HUES48 (cell line): ENCODE measurements at regions not wholly inside any gene's neighbourhood (a gene's known extent, or its start where the extent isn't known, plus 50 kb on each side); places are given as distances from the start of the nearest gene placed in this dataset.
"Not testable (repeated sequence)": the region's sequence is repeated elsewhere in the genome, so short reads cannot be mapped to it uniquely, and the experiment has no call there.

Experiments
- H3K27ac ChIP-seq: one replicate; pipeline ENCODE4 v1.7.0; 2013; ENCODE audit warnings: low read depth, low read length, inconsistent platforms
- H3K27me3 ChIP-seq: 2 replicates; pipeline ENCODE4 v1.6.1; 2013; ENCODE audit warnings: mild to moderate bottlenecking, low read length; ENCODE audit not compliant: control insufficient read depth, insufficient read depth
- H3K36me3 ChIP-seq: 2 replicates; pipeline ENCODE4 v1.6.1; 2013; ENCODE audit warnings: low read length; ENCODE audit not compliant: control insufficient read depth, insufficient read depth
- H3K4me1 ChIP-seq: 2 replicates; pipeline ENCODE4 v1.6.1; 2013; ENCODE audit warnings: mild to moderate bottlenecking, low read length; ENCODE audit not compliant: control insufficient read depth, insufficient read depth
- H3K4me3 ChIP-seq: 2 replicates; pipeline ENCODE4 v1.5.1; 2013; ENCODE audit warnings: mild to moderate bottlenecking, low read depth, low read length
- H3K9ac ChIP-seq: 2 replicates; pipeline ENCODE4 v1.6.1; 2013; ENCODE audit warnings: mild to moderate bottlenecking, low read depth, low read length, moderate library complexity
- H3K9me3 ChIP-seq: 2 replicates; pipeline ENCODE4 v1.6.1; 2013; ENCODE audit warnings: low read length; ENCODE audit not compliant: control insufficient read depth, insufficient read depth

DNA sequence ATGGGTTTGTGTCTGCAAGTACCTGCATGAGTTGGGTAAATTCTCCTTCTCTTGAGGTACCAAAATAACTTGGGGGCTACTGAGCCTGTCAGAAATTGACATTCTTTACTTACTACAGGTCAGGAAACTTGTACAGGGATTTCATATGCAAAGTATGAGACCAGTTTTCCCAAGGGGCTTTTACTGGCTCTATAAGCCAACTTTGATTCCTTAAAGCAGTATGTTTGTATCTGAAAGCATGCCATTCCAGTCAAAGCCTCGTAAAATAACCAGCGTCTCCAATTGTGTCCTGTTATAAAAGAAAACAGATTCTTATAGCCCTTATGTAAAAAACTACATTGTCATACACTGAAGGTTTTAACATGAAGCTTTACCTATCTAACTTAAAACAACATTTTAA, 90.2 kb downstream of the ZNF467 start:
- Histone ChIP-seq H3K36me3 (no peaks in the 10 kb centered on the region), H3K4me3 (no peak overlapping the region), H3K4me1 (peaks cover 51% of the 10 kb centered on the region), H3K27ac (no peak overlapping the region), H3K9ac (no peak overlapping the region), H3K9me3 (no peaks in the 10 kb centered on the region), H3K27me3 (no peaks in the 10 kb centered on the region)

DNA sequence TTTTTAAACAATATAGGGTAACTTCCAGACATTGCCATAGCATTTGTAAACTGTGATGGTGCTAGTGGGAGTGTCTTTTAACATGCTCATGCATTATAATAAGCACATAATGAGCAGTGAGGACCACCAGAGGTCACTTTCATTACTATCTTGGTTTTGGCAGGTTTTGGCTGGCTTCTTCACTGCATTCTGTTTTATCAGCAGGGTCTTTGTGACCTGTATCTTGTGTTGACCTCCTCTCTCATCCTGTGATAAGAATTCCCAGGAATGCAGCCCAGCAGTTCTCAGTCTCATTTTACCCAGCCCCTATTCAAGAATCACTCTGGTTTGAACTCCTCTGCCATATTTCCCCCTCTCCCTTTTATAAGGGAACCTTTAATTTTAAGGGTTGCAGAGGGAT, 91.3 kb downstream of the ZNF467 start:
- Histone ChIP-seq H3K9ac (no peak overlapping the region), H3K4me3 (no peak overlapping the region), H3K4me1 (peaks cover 51% of the 10 kb centered on the region), H3K27me3 (no peaks in the 10 kb centered on the region), H3K27ac (peak overlapping the region; percentile 32), H3K36me3 (no peaks in the 10 kb centered on the region), H3K9me3 (no peaks in the 10 kb centered on the region)

DNA sequence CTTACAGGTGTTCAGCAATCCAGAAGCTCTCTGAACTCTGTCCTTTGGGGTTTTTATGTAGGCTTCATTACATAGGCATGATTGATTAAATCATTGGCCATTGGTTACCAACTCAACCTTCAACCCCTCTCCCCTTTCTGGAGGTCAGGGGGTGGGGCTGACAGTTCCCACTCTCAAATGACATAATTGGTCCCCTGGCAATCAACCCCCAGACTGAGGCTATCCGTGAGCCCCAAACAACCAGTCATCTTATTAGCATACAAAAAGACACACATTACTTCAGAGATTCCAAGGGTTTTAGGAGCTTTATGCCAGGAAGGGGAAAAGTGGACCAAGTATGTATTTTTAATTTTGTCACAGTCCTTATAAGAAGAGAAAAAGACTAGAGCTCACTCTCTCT, 92.1 kb downstream of the ZNF467 start:
- peaks cover 47% of the 10 kb centered on the region for H3K4me1 ChIP-seq
- no peak overlapping the region for H3K9ac ChIP-seq
- H3K9me3 ChIP-seq, result no peaks in the 10 kb centered on the region
- H3K27ac ChIP-seq, result peak overlapping the region; percentile 76
- no peak overlapping the region for H3K4me3 ChIP-seq
- no peaks in the 10 kb centered on the region for H3K27me3 ChIP-seq
- H3K36me3 ChIP-seq, result no peaks in the 10 kb centered on the region

DNA sequence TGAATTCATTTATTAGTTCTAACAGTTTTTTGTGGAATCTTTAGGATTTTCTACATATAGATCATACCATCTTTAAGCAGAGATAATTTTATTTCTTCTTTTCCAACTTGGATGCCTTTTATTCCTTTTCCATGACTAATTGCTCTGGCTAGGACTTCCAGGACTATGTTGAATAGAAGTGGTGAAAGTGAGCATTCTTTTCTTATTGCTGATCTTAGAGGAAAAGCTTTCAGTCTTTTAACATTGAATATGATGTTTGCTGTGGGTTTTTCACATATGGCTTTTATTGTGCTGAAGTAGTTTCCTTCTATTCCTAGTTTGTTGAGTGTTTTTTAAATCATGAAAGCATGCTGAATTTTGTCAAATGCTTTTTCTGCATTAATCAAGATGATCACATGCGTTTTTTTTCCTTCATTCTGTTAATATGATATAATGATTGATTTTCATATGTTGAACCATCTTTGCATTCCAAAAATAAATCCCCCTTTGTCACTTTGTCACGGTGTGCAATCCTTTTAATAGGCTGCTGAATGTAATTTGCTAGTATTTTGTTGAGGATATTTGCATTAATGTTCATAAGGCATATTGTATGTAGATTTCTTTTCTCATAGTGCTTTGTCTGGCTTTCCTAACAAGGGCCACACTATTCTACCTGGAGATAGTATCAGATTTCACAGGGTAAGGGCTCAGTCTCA, 92.9 kb downstream of the ZNF467 start:
- Histone ChIP-seq H3K9me3 (no peaks in the 10 kb centered on the region), H3K36me3 (no peaks in the 10 kb centered on the region), H3K27me3 (no peaks in the 10 kb centered on the region), H3K4me1 (peaks cover 39% of the 10 kb centered on the region), H3K9ac (no peak overlapping the region), H3K27ac (no peak overlapping the region), H3K4me3 (no peak overlapping the region)

- H3K9ac ChIP-seq, H3K4me1 ChIP-seq, H3K4me3 ChIP-seq, H3K27ac ChIP-seq, H3K27me3 ChIP-seq, H3K36me3 ChIP-seq, H3K9me3 ChIP-seq: not testable (repeated sequence)
Observed at GRCh38 chr7:149674728-149675385, 98.5 kb downstream of the ZNF467 start.

DNA sequence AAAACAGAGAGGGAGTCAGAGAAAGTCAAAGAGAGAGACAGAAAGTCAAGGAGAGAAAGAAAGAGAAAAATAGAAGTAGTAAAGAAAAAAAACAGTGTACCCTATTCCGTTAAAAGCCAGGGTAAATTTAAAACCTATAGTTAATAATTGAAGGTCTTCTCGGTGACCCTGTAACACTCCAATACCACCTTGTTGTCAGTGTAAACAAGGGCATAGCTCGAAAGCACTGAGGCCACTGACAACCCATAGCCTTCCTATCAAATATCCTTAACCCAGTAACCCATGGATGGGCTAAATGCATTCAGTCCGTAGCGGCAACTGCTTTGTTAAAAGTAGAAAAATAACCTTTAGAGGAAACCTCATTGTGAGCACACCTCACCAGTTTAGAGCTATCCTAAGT, 100.4 kb downstream of the ZNF467 start:
- Histone ChIP-seq H3K4me3 (no peak overlapping the region), H3K9me3 (no peaks in the 10 kb centered on the region), H3K36me3 (no peaks in the 10 kb centered on the region), H3K4me1 (no peaks in the 10 kb centered on the region), H3K27ac (no peak overlapping the region), H3K27me3 (no peaks in the 10 kb centered on the region), H3K9ac (no peak overlapping the region)

DNA sequence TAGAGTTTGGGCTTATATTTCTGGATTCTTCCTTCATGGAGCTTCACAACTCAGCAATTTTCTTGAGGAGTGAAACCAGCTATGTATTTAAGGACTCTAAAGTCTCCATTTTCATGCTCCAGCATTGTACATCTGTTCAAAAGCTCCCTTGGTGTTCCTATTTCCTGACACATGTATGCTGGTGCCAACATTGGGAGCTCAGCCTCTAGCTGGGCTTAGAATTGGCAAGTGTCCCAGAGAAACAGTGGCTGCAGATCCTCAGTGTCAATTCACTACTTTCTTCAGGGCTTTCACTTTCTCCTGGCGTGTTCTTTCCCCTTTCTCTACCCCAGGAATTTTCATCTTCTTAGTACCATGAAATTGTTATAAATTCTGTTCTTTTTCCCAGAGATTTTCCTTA, 103.1 kb downstream of the ZNF467 start:
- H3K36me3 ChIP-seq, result no peaks in the 10 kb centered on the region
- no peak overlapping the region for H3K27ac ChIP-seq
- no peaks in the 10 kb centered on the region for H3K27me3 ChIP-seq
- H3K9ac ChIP-seq, result no peak overlapping the region
- H3K4me3 ChIP-seq, result no peak overlapping the region
- H3K4me1 ChIP-seq, result no peaks in the 10 kb centered on the region
- H3K9me3 ChIP-seq, result no peaks in the 10 kb centered on the region

GRCh38 chr7:149669121-149669818, 104.1 kb downstream of the ZNF467 start:
- no peaks in the 10 kb centered on the region for H3K4me1 ChIP-seq
- no peak overlapping the region for H3K4me3 ChIP-seq
- H3K36me3 ChIP-seq, result no peaks in the 10 kb centered on the region
- no peak overlapping the region for H3K9ac ChIP-seq
- no peak overlapping the region for H3K27ac ChIP-seq
- no peaks in the 10 kb centered on the region for H3K9me3 ChIP-seq
- no peaks in the 10 kb centered on the region for H3K27me3 ChIP-seq

- H3K4me1 ChIP-seq, result peaks cover 13% of the 10 kb centered on the region
- H3K4me3 ChIP-seq, result no peak overlapping the region
- H3K9ac ChIP-seq, result no peak overlapping the region
- H3K36me3 ChIP-seq, result no peaks in the 10 kb centered on the region
- H3K27ac ChIP-seq, result no peak overlapping the region
- no peaks in the 10 kb centered on the region for H3K9me3 ChIP-seq
- H3K27me3 ChIP-seq, result no peaks in the 10 kb centered on the region
Observed at GRCh38 chr7:149666360-149666945, 106.9 kb downstream of the ZNF467 start.

GRCh38 chr7:149665618-149666017, 107.8 kb downstream of the ZNF467 start:
- not testable (repeated sequence) for H3K27ac ChIP-seq, H3K9ac ChIP-seq, H3K36me3 ChIP-seq, H3K4me3 ChIP-seq, H3K9me3 ChIP-seq, H3K27me3 ChIP-seq
- peaks cover 13% of the 10 kb centered on the region for H3K4me1 ChIP-seq

GRCh38 chr7:149664666-149665065, 108.7 kb downstream of the ZNF467 start:
- Histone ChIP-seq H3K9ac (no peak overlapping the region), H3K36me3 (no peaks in the 10 kb centered on the region), H3K27ac (no peak overlapping the region), H3K4me1 (peaks cover 13% of the 10 kb centered on the region), H3K27me3 (no peaks in the 10 kb centered on the region), H3K4me3 (no peak overlapping the region), H3K9me3 (no peaks in the 10 kb centered on the region)
